PC-9 (cell line): ENCODE measurements at regions not wholly inside any gene's neighbourhood (a gene's known extent, or its start where the extent isn't known, plus 50 kb on each side); places are given as distances from the start of the nearest gene placed in this dataset.

Experiments used
- CTCF ChIP-seq: fragments of 200-600 bp; sonication (generic); conservative IDR thresholded peaks from 2 replicates; pipeline ENCODE4 v1.6.1; 2017; ENCODE audit warnings: mixed run types, antibody characterized with exemption, mild to moderate bottlenecking, moderate library complexity
- EZH2 ChIP-seq: fragments of 200-600 bp; sonication (generic); IDR thresholded peaks from 2 replicates; pipeline ENCODE4 v1.8.0; 2017; ENCODE audit warnings: antibody characterized with exemption, low read depth

GRCh38 chr11:13183094-13183825 is 94.3 kb upstream of the BMAL1 start:
- peak; percentile 56 for TF ChIP-seq CTCF
- TF ChIP-seq EZH2, result no peak
